Activated gamma-delta T cell treated with anti-CD3 and anti-CD28 coated beads, Interleukin-2, amount 50 U/mL, for 16 hours (primary cell): ENCODE measurements at regions not wholly inside any gene's neighbourhood (a gene's known extent, or its start where the extent isn't known, plus 50 kb on each side); places are given as distances from the start of the nearest gene placed in this dataset.
"Not testable (repeated sequence)": the region's sequence is repeated elsewhere in the genome, so short reads cannot be mapped to it uniquely, and the experiment has no call there.

Source experiments
- DNase-seq: peaks from one replicate; pipeline ENCODE4 v3.0.0-alpha.2; 2020; ENCODE audit warnings: low read depth

DNA sequence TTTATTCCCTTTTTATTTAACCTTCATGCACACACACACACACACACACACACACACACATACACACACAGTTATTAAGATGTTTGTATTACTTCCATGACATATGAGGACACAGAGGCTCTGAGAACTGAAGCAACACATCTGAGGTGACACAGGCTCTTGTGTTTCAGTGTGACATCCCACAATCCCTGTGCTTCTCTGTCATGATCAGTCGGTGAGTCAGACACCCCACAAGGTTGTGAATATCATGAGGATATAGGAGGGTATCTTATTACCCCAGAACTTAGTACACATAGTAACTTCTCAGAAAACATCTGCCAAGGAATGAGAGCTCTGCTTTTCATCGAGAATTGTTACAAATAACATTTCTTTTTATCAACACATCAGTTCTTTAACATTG lies 459.3 kb downstream of the PLPP3 start:
- DNase-seq = no peak

DNA sequence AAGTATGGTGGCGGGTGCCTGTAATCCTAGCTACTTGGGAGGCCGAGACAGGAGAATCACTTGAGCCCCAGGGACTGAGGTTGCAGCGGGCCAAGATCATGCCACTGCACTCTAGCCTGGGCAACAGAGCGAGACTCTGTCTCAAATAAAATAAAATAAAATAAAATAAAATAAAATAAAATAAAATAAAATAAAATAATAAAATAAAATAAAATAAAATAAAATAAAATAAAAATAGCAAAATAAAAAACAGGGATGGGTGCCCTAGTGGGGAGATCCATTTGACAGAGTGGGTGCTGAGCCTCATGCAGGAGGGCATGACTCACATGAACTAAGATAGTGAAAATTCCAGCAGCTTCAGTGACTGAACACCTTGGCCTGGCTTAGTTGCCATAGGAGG lies 460.7 kb downstream of the PLPP3 start:
- DNase-seq = not testable (repeated sequence)

DNA sequence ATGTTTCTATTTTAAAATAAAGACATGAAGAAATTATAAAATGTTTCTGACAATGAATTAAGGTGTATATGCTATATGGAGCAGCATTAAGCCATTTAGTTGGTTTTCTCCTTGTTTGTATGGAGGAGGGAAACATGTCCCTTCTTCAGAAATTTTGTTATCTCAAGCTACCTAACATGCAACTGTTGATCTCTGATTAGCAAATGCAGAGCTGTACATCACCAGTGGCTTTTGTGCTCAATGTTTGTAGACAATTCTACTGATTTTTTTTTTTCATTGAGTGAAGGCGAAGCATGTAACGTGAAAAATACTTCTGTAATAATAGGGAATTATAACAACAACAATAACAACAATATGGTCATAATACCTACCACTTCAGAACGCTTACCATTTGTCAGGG lies 463.7 kb downstream of the PLPP3 start:
- DNase-seq = no peak

DNA sequence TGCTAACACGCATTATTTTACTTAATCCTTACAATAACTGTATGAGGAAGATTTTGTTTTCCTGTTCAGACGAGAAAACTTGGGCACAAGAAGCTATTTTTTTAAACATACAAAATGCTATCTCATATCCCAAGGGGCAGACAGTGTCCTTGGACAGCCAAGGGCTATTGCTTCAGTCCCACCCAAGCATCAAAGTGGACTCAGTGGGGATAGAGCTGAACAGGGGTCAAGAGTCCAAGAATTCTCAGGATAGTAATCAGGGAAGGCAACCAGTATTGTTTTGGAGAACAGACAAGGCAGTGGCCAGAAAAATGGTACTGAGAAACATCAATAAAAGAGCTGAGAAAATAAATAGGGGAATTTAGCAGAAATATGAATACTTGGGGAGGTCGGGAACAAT lies 465.7 kb downstream of the PLPP3 start:
- DNase-seq = no peak

DNA sequence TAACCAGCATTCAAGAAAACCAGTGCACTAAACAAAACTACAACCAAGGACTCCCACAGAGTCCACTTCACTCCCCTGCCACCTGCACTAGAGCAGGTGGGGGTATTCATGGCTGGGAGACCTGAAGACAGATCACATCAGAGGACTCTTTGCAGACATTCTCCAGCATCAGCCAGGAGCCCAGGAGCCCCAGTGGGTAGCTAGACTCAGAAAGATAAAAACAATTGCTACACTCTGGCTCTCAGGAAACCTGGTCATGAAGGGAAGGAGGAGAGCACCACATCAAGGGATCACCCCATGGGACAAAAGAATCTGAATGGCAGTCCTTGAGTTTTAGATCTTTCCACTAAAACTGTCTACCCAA lies 472.1 kb downstream of the PLPP3 start:
- DNase-seq = no peak

DNA sequence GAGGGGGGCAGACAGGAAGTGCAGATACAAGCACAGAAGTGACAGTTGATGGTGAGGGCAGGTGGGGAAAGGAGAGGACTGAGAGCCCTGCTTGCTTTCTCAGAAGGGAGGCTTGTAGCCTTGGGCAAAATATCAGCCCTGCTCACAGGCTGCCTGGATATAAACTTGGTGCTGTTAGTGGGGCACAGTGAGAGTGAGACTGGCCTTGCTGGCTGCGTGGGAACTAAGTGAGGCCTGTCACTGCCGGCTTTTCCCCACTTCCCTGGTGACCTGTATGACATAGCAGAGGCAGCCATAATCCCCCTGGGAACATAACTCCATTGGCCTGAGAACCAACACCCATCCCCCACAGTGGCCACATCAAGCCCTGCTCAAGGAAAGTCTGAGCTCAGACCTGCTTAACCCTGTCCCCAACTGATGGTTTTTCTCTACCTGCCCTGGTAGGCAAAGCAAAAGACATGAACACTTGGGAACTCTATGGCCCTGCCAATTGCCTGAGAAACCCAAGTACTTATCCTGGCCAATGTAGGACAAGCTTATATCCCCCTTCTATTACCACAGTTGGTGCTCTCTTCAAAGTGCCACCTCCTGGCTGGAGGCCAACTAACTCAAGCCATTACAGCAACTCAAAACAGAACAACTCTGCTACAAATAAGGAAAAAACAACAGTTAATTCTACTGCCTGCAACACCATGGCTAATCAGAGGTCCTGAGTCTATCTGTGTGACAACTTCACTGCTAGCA lies 472.7 kb downstream of the PLPP3 start:
- no peak for DNase-seq

DNA sequence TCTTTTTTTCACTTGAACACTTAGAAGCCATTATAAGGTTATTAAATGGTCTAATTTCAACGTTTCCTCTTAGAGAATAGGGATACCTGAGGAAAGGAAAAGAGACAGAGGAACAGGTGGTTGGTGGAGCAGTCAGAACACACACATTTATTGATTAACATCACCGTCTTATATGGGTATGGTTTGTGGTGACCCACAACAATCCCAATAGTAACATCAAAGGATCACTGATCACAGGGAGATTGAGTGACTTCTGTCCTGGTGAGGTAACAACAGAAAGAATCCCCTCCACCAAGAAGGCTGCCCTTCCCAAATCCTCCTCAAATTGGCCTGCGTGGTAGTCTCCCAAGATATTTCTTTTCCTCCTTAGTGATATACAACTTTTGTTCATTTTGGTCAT lies 474.0 kb downstream of the PLPP3 start:
- no peak for DNase-seq

DNA sequence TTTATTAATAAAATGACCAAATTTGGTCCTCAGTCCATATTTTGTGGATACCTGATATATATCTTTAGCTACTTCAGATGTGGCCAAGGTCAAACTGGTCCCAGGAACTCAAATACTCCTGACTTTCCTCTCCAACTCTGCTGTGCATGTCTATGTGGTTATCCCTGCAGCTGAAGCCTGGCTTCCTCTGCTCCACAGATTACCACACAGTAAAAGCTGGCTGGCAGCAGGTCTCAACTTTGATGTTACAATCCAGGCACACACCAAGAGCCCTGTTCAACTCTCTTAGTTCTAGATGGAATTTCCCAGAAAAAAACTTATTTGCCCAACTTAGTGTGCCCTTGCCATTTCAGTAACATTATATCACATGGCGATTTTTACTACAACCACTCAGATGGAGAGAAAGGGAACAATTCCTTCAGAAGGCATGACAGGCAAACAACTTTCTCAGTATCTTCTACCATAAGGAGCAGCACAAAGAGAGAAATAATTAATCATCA lies 479.5 kb downstream of the PLPP3 start:
- DNase-seq = no peak

DNA sequence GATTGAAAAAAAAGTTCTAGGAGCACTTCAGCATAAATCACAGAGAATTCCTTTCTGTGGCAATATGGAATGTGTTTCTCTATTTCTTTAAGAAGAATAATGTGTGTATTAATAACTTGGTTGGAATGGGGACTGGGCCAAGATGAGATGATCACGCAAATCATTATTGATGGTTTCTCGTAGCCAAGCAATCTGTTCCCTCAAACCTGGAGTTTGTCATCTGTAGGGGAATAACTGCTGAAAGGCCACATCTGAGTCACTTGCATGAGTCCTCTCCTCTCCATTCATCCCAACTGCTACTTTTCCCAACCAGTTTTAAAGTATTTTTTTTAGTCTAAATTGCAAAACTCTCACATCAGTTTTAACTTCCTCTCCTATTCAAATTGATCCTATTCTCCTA lies 480.4 kb downstream of the PLPP3 start:
- DNase-seq = no peak

DNA sequence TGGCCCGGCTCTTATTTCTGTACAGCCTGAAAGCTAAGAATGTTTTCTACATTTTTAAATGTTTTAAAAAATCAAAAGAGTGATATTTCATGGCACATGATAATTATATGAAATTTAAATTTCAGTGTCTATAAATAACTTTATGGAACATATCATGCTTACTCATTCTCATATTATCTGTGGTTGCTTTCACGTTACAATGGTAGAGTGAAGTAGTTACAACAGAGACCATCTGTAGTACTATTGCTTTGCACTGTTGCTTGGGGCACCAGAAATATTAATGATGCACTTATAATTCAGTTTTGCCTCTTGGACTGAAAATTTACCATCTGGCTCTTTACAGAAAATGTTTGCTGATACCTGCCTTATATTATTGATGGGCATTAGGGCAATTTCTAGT lies 481.6 kb downstream of the PLPP3 start:
- no peak for DNase-seq

DNA sequence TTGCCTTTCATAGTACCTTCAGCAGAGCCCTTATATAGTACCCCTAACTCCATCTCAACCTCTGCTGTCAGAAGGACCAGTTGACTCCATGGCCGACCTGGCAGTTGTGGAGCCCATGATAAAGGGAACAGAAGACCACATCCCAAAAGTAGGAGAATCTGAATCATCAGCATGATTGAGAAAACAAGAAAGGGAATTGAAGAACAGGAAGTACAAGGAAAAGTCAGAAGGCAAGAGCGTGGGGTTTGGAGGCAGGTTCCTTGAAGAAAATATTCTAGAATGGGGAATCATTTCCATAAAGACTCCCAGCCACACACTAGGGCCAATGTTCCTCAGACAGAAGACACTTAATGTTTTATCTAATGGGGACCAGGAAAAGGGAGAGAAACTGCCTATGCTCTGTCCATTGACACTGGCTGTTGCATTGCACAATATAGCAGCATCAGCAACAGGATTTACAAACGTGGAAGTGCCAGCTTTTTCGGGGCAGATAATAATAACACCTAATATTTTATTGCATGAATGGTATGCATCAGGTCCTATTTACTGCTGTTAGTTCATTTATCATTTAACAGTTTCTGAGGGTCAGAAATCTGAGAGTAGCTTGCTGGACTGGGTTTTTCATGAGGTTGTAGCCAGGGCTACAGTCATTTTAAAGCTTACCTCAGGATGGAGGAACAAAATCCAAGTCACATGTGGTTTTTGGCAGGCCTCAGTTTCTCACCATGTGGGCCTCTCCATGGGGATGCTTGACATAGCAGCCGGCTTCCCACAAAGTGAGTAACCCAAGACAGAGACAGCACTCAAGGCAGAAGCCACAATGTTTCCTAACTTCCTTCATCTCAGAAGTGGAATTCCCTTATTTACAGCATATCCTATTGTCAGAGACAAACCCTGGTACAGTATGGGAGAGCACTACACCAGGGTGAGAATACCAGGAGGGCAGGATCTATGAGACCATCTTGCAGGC lies 483.4 kb downstream of the PLPP3 start:
- no peak for DNase-seq

DNA sequence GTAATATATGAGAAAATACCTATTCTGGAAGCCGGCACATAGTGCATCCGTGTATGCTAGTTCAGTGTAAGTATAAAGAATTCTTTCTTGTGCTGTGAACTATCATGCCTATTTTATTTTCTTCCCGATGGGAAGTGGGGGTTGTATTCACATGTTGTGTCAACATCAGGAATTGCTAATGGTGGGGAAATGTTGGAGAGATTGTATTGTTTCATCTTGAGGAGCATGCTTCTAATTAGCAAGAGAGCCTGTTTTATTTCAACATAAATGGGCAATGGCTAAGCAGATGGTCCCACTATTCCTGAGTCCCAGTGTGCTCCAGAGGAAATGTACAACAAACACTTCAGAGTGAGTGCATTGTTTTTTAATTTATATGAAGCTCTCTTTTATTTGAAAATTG lies 485.2 kb downstream of the PLPP3 start:
- DNase-seq = no peak

DNA sequence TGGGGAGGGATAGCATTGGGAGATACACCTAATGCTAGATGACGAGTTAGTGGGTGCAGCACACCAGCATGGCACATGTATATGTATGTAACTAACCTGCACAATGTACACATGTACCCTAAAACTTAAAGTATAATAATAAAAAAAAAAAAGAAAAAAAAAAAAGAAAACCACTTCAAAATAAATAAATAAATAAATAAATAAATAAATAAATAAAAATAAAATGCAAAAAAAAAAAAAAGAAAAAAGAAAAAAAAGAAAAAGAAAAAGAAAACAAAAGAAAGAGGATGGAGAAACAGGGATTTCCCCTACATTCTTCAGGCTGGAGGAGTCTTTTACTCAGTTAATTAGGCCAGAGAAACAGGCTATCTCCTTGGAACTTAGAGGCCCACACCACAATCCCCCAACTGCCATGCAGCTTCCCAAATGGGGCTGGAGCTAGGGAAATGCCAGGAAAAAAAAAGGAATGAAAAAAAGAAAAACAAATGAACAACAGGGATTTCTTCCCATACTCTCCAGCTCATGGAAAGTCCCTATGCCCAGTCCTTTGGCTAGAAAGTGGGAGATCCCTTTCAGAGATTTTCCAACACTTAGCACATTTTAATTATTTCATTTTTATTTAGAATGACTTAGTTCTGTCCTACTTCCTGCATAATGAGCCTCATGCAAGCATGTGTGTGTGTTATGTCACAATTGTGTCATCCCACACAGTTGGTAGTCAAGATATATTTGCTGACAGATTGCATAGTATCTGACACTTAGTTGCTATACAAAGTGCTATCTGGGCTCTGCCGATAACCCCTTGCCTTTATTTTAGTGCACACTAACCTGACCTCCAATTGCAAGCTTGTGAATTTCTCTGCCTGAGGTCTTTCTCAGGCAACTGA lies 486.4 kb downstream of the PLPP3 start:
- DNase-seq = no peak

DNA sequence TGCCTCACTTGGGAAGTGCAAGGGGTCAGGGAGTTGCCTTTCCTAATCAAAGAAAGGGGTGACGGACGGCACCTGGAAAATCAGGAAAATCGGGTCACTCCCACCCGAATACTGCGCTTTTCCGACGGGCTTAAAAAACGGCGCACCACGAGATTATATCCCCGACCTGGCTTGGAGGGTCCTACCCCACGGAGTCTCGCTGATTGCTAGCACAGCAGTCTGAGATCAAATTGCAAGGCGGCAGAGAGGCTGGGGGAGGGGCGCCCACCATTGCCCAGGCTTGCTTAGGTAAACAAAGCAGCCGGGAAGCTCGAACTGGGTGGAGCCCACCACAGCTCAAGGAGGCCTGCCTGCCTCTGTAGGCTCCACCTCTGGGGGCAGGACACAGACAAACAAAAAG lies 489.5 kb downstream of the PLPP3 start:
- not testable (repeated sequence) for DNase-seq

DNA sequence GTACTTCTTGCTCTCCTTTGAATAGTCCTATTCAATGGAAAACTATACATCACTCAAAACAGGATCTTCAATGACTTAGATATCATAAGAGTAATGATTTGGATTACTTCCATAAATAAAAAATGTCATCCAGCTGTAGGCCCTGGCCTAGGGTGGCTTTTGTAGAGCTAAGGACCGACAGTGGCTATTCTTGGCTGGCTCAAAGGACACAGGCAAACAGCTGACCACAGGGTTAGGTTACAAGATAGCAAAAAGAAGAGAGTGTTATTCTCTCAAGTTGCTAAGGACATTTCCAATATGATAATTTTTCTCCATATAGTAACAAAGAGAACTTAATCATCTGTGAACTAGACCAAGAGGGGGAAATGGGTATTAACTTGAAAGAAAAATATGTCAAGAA lies 495.1 kb downstream of the PLPP3 start:
- DNase-seq = no peak

DNA sequence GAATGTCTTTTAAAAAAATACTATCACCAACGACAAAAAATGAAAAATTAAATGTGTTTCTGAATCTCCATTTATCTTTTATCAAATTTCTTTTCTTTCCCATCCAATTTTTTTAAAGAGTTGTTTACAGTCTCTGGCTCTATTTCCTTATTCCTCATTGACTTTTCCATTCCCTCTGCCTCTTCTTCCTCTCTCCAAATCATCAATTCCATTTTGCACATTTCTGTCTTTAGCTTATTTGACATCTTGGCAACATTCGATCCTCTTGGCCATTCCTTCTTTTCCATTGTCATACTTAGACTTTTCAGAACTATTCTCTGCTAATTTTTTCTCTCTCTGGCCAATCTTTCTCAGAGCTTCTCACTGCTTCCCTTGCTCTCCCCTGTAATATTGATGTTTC lies 497.6 kb downstream of the PLPP3 start:
- DNase-seq = no peak

DNA sequence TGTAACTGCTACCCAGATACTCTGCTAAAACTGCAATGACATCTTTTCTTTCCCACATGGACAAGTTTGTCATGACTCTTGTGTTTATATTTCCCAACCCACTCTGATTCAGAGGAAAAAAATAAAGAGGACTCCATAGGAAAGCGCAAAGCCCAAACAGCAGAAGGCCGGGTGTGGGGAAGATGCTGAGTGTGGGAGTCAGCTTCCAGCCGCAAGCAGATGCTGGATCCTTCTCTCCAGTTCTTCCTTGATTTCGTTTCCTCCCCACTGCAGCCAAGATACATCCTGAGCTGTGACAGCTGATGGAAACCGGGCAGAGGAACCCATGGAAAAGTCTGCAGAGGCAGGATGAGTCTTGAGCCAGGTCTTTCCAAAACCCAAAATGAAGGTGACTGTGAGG lies 498.2 kb downstream of the PLPP3 start:
- no peak for DNase-seq

DNA sequence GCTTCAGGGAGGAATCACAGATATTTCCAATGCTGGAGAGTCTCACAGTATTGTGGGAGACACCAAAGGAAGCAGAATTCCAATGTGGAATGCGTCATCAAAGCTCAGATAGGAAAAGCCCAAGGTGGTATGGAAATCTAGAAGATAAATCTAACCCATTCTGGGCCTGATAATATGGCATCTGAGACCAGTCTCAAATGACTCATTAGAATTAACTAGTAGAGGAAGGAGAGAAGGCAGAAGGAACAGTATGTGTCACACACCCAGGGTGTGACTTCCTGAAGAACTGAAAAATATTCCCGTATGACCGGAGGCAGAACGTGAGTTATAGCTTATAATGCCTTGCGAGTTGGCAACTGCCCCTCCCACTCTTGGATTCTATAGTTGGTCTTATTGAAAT lies 499.2 kb downstream of the PLPP3 start:
- DNase-seq = no peak

DNA sequence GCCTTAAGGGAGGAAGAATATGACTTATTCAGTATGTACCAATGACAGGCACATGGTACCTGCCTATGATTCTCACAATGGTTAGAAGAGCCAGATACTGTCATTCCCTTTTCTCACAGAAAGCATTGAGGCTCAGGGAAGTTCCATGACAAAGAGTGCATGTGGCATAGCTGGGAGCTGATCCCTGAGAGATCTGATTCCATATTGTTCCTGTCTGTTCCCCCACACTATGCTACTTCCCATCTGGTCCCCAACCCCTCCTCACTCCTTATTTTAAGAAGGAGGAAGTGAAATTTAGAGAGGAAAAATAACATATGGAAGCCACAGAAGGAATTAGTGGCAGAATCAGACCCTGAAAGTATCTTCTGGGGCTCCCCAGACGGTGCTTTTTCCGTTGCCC lies 500.0 kb downstream of the PLPP3 start:
- DNase-seq = no peak

DNA sequence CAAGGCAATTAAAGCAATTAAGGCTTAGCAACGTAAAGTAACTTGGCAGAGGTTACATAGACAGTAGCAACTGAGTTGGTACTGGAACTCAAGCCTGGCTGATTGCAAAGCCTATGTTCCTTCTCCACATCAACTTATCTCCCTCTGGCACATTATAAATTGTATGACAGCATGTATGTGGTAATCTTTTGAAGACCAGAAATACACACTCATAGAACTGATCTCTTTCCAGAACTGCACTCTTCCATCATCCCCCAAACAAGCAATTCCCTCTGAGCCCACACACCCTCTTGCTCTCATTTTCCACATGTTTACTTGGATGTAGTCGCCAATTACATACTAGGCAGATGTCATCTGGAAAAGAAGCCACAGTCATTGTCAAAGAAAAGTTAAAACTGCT lies 502.2 kb downstream of the PLPP3 start:
- no peak for DNase-seq

DNA sequence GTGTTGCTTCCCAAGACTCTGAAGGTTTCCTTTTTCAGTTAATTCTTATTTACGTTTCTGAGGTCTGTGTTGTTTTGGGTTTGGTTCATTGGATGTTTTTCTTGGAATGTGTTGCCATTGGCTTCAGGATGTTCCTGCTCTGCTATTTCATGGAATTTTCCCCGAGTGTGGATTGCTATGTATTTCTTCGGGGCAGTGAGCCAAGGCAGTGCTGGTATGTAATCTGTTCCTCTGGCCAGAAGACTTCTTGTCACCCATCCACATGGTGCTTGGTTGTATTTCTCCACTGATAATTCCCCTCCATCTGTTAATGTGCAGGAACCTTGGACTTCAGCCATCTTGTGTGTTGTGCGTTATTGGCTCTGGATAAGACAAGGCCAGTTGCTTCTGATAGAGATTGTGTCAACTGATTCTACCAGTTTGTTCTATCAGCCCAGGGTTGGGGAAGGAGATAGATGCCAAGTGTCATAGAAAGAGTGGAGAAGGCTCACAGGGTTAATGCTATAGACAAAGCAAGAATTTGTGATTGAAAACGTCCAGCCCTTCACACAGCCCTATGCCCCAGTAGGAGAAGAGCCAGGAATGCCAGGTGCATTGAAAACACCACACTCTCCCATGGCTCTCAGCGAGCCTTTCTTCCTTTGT lies 505.2 kb downstream of the PLPP3 start:
- no peak for DNase-seq

DNA sequence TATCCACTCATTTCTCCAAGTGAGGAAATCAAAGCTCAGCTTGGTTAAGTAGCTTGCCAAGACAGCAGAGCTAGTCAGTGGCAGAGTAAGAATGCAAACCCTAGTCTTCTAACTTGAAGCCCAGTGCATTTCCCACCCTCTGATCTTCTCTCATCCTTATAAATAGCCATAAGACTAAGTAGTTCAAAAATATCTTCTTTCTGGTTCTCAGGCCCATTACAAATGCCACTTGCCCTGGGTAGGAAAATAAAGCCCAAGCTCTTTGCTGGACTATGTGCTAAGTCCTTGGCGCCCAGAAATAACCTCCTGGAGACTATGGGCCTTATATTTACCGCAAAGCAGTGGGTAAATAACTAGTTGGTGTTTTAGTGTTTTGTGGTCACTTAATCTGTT lies 505.8 kb downstream of the PLPP3 start:
- no peak for DNase-seq
